HuH-7 (cell line): ENCODE measurements at regions not wholly inside any gene's neighbourhood (a gene's known extent, or its start where the extent isn't known, plus 50 kb on each side); places are given as distances from the start of the nearest gene placed in this dataset.

Source experiments
- DNase-seq: peaks from one replicate; pipeline ENCODE4 v3.0.0; 2011; ENCODE audit warnings: low spot score

DNA sequence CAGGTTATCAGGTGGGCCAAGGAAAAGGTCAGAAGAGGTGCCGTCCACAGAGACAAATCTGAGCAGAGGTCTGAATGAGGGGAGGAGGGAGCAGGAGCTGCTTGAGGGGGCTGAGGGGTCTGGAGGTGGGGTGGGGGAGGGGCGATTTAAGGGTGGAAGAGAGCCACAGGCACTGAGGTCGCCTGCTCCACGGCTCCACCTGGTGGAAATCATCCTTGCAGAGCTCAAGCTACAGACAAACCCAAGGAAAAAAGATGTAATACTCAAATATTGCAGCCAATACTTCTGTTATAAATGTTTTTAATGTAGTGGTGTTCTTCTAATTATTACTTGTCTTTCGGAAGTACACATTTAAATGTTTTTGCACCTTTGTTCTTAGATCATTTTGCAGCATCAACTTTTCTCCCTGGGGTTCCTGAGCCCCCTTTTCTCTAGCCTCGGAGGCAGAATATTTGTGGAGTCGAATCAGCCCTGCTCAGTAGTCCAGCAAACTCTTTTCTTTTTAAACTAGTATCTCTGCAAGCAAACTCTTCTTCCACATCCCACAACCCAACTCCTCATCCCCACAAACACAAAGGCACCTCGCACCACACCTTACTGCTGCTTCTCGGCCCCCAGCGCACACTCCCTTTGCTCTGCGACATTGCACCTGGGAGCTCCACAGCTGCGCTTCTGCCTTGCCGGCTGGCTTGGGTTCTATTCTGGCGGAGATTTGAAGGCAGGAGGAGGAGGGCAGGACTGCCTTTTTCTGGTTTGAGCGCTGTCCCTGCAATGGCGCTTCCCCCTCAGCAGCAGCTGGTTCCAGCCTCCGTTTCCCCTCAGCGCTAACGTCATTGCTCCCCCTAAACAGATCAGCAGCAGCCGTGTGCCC is 51.0 kb upstream of the TFAP2A start:
- peak; percentile 26 for DNase-seq
